ENCODE measurements at regions not wholly inside any gene's neighbourhood (a gene's known extent, or its start where the extent isn't known, plus 50 kb on each side); places are given as distances from the start of the nearest gene placed in this dataset.

- no peak for DNase-seq
These were observed 177.8 kb upstream of the ECI2 start for GRCh38 chr6:4313044-4313686.

- no peak for DNase-seq
These were observed 176.8 kb upstream of the ECI2 start for GRCh38 chr6:4311976-4312860.

- DNase-seq: no peak
These were observed 174.2 kb upstream of the ECI2 start for GRCh38 chr6:4309540-4309939.

- no peak for DNase-seq
These were observed 173.0 kb upstream of the ECI2 start for GRCh38 chr6:4308364-4308763.

GRCh38 chr6:4304927-4305455 is 169.6 kb upstream of the ECI2 start:
- no peak for DNase-seq

GRCh38 chr6:4303638-4304037 is 168.3 kb upstream of the ECI2 start:
- DNase-seq: no peak

- DNase-seq: no peak
These were observed 167.1 kb upstream of the ECI2 start for GRCh38 chr6:4302524-4302923.

GRCh38 chr6:4301871-4302270 is 166.5 kb upstream of the ECI2 start:
- no peak for DNase-seq

GRCh38 chr6:4300917-4301316 is 165.5 kb upstream of the ECI2 start:
- DNase-seq: no peak

- DNase-seq: no peak
These were observed 164.1 kb upstream of the ECI2 start for GRCh38 chr6:4299476-4299875.

- DNase-seq: no peak
These were observed 162.0 kb upstream of the ECI2 start for GRCh38 chr6:4297348-4297747.

GRCh38 chr6:4296552-4296951 is 161.2 kb upstream of the ECI2 start:
- DNase-seq: no peak

GRCh38 chr6:4295783-4296155 is 160.4 kb upstream of the ECI2 start:
- no peak for DNase-seq

- no peak for DNase-seq
These were observed 159.8 kb upstream of the ECI2 start for GRCh38 chr6:4295058-4295782.

- no peak for DNase-seq
These were observed 159.3 kb upstream of the ECI2 start for GRCh38 chr6:4294636-4295035.

GRCh38 chr6:4291453-4292403 is 156.4 kb upstream of the ECI2 start:
- DNase-seq: no peak

GRCh38 chr6:4289770-4290320 is 154.5 kb upstream of the ECI2 start:
- no peak for DNase-seq

GRCh38 chr6:4287811-4288244 is 152.5 kb upstream of the ECI2 start:
- no peak for DNase-seq

GRCh38 chr6:4287372-4287771 is 152.0 kb upstream of the ECI2 start:
- DNase-seq: no peak

GRCh38 chr6:4282926-4283325 is 147.6 kb upstream of the ECI2 start:
- no peak for DNase-seq

GRCh38 chr6:4281341-4282293 is 146.2 kb upstream of the ECI2 start:
- no peak for DNase-seq
